GM12864 (cell line): ENCODE measurements at regions not wholly inside any gene's neighbourhood (a gene's known extent, or its start where the extent isn't known, plus 50 kb on each side); places are given as distances from the start of the nearest gene placed in this dataset.

Experiments used
- DNase-seq: peaks from one replicate; pipeline ENCODE4 v3.0.0-alpha.2; 2011; ENCODE audit warnings: low read depth
- H3K4me3 ChIP-seq: 2 replicates; pipeline ENCODE4 v1.5.1; 2011; ENCODE audit warnings: mild to moderate bottlenecking, low read depth, low read length, control low read depth
- CTCF ChIP-seq: IDR thresholded peaks from 2 replicates; pipeline ENCODE4 v1.5.1; 2011; ENCODE audit warnings: low read depth, mild to moderate bottlenecking, moderate library complexity, low read length, control low read depth, inconsistent platforms; ENCODE audit errors: missing control alignments

GRCh38 chr6:33957892-33958525 is 154.2 kb upstream of the MLN start:
- no peak for DNase-seq
- TF ChIP-seq CTCF: no peak
- H3K4me3 ChIP-seq: no peak overlapping the region

- H3K4me3 ChIP-seq: no peak overlapping the region
- no peak for DNase-seq
- TF ChIP-seq CTCF: no peak
Measured at GRCh38 chr6:33957131-33957891, 153.5 kb upstream of the MLN start.

- no peak for TF ChIP-seq CTCF
- no peak for DNase-seq
- no peak overlapping the region for H3K4me3 ChIP-seq
Measured at GRCh38 chr6:33956206-33956605, 152.4 kb upstream of the MLN start.

GRCh38 chr6:33955566-33955965 is 151.8 kb upstream of the MLN start:
- TF ChIP-seq CTCF: no peak
- H3K4me3 ChIP-seq: no peak overlapping the region
- DNase-seq: no peak

GRCh38 chr6:33954453-33954852 is 150.7 kb upstream of the MLN start:
- TF ChIP-seq CTCF: no peak
- no peak for DNase-seq
- H3K4me3 ChIP-seq: no peak overlapping the region

DNA sequence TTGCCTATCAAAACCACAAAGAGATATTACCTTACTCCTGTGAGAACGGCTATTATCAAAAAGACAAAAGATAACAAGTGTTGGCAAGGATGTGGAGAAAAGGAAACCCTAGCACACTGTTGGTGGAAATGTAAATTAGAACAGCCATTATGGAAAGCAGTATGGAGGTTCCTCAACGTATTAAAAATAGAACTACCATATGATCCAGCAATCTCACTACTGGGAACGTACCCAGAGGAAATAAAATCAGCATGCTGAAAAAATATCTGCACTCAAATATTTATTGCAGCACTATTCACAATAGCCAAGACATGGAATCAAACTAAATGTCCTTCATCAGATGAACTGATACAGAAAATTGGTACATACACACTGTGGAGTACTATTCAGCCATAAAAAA is 149.4 kb upstream of the MLN start:
- H3K4me3 ChIP-seq: no peak overlapping the region
- DNase-seq: no peak
- TF ChIP-seq CTCF: no peak

DNA sequence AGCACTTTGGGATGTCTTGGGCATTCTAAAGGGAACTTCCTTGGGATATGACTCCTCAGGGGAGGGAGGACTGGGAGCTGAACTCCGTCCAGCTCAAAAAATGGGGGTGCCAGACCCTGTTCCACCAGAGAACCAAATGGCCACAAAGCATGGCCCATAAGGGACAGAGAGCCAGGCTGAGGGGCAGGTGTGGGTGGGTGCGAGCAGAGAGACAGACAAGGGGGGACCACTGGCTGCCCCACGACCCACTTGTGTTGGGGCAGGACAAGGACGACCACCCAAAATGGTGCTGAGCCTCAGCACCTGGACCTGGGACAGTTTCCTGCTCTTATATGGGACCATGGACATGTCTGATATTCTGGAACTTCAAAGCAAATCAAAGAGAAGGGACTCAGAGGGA is 148.2 kb upstream of the MLN start:
- TF ChIP-seq CTCF: no peak
- DNase-seq: no peak
- H3K4me3 ChIP-seq: no peak overlapping the region
